ENCODE measurements at regions not wholly inside any gene's neighbourhood (a gene's known extent, or its start where the extent isn't known, plus 50 kb on each side); places are given as distances from the start of the nearest gene placed in this dataset.

- Histone ChIP-seq H3K4me1 (ENCODE audit: control insufficient read depth, insufficient read depth, low read length) (peaks cover 6% of the 10 kb centered on the region; the same call in 1 of the 2 replicates), H3K9me3 (ENCODE audit: control insufficient read depth, insufficient read depth, low read length) (no peaks in the 10 kb centered on the region), H3K27me3 (ENCODE audit: control insufficient read depth, insufficient read depth, low read length) (no peaks in the 10 kb centered on the region), H3K4me3 (ENCODE audit: low read depth, low read length) (no peak overlapping the region), H3K9ac (ENCODE audit: low read depth, low read length) (no peak overlapping the region), H3K36me3 (ENCODE audit: control insufficient read depth, insufficient read depth, low read length) (no peaks in the 10 kb centered on the region), H3K27ac (ENCODE audit: low read depth, low read length) (no peak overlapping the region)
Measured at GRCh38 chr5:122719991-122720746, 54.7 kb upstream of the SNX2 start.

GRCh38 chr5:122721127-122721526 lies 53.8 kb upstream of the SNX2 start:
- H3K4me3 ChIP-seq (ENCODE audit: low read depth, low read length) = no peak overlapping the region
- peaks cover 6% of the 10 kb centered on the region; the same call in 1 of the 2 replicates for H3K4me1 ChIP-seq (ENCODE audit: control insufficient read depth, insufficient read depth, low read length)
- H3K9ac ChIP-seq (ENCODE audit: low read depth, low read length) = no peak overlapping the region

GRCh38 chr5:122722341-122722740 lies 52.5 kb upstream of the SNX2 start:
- H3K27ac ChIP-seq (ENCODE audit: low read depth, low read length) = no peak overlapping the region
- H3K27me3 ChIP-seq (ENCODE audit: control insufficient read depth, insufficient read depth, low read length) = no peaks in the 10 kb centered on the region
- no peak overlapping the region for H3K4me3 ChIP-seq (ENCODE audit: low read depth, low read length)
- H3K9me3 ChIP-seq (ENCODE audit: control insufficient read depth, insufficient read depth, low read length) = no peaks in the 10 kb centered on the region
- no peak overlapping the region for H3K9ac ChIP-seq (ENCODE audit: low read depth, low read length)
- H3K4me1 ChIP-seq (ENCODE audit: control insufficient read depth, insufficient read depth, low read length) = peaks cover 6% of the 10 kb centered on the region; the same call in 1 of the 2 replicates
- no peaks in the 10 kb centered on the region for H3K36me3 ChIP-seq (ENCODE audit: control insufficient read depth, insufficient read depth, low read length)

More at GRCh38 chr5:122721127-122721526, 53.8 kb upstream of the SNX2 start:
- no peaks in the 10 kb centered on the region for H3K27me3 ChIP-seq (ENCODE audit: control insufficient read depth, insufficient read depth, low read length)
- H3K36me3 ChIP-seq (ENCODE audit: control insufficient read depth, insufficient read depth, low read length) = no peaks in the 10 kb centered on the region
- no peak overlapping the region for H3K27ac ChIP-seq (ENCODE audit: low read depth, low read length)
- no peaks in the 10 kb centered on the region for H3K9me3 ChIP-seq (ENCODE audit: control insufficient read depth, insufficient read depth, low read length)

GRCh38 chr5:122723606-122724352 lies 51.1 kb upstream of the SNX2 start:
- Histone ChIP-seq H3K36me3 (ENCODE audit: control insufficient read depth, insufficient read depth, low read length) (no peaks in the 10 kb centered on the region), H3K4me3 (ENCODE audit: low read depth, low read length) (no peak overlapping the region), H3K27ac (ENCODE audit: low read depth, low read length) (no peak overlapping the region), H3K27me3 (ENCODE audit: control insufficient read depth, insufficient read depth, low read length) (no peaks in the 10 kb centered on the region), H3K9me3 (ENCODE audit: control insufficient read depth, insufficient read depth, low read length) (no peaks in the 10 kb centered on the region), H3K4me1 (ENCODE audit: control insufficient read depth, insufficient read depth, low read length) (peaks cover 6% of the 10 kb centered on the region; the same call in 1 of the 2 replicates), H3K9ac (ENCODE audit: low read depth, low read length) (no peak overlapping the region)

Data from HUES48 (cell line).